ENCODE measurements at regions not wholly inside any gene's neighbourhood (a gene's known extent, or its start where the extent isn't known, plus 50 kb on each side); places are given as distances from the start of the nearest gene placed in this dataset.

DNA sequence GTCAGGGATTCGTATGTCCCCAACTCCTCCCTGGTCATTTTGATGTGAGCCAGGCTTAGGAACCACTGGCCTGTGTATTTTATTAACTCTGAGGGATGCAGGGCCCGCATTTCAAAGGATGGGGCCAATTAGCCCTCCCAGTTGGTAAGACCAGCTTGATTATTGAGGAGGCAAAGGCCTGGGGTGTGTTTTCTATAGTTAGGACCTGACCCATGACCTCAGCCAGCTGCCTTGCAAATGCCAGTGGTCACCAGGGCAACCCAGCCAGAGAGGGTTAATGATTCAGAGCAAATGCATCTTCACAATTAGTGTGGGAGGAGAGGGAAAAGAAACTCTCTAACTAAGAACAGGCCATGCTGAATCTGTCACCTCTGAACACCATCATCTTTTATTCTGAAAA is 835.4 kb downstream of the MAFB start:
- no peak for DNase-seq

DNA sequence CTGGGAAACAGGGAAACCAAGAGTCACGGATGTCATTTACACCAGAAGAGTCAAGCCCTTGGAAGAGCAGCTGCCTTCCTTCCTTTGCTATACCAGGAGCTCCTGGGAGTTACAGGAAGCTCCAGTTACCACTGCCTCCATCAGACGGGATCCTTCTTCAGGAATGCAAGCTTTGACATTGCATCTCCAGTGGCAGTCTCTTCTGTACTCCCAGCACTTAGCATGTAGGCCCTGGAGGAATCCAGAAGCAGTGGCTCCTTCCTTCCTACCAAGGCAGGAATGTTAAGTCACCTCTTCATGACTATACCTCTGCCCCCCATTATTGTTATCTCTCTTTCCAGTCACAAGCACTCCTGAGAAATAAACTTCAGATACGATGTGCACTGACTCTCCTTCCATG is 836.0 kb downstream of the MAFB start:
- DNase-seq: no peak

DNA sequence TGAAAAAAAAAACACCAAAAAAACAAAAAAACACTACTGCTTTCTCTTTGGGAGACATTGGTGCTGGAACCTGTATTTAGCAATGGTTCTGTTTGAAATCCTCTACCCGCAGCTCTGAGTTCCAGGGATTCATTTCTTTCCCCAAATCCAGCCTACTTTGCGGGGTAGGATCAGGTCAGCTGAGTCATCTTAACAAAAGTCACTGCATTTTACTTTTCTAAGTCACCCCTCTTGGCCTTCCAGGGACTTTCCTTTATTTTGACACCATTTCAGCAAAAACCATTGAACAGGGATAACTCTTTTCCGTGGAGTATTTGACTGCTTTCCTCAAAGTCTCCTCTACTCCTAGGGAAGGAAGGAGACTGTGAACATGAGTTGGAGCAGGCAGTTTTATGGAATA is 837.6 kb downstream of the MAFB start:
- no peak for DNase-seq

DNA sequence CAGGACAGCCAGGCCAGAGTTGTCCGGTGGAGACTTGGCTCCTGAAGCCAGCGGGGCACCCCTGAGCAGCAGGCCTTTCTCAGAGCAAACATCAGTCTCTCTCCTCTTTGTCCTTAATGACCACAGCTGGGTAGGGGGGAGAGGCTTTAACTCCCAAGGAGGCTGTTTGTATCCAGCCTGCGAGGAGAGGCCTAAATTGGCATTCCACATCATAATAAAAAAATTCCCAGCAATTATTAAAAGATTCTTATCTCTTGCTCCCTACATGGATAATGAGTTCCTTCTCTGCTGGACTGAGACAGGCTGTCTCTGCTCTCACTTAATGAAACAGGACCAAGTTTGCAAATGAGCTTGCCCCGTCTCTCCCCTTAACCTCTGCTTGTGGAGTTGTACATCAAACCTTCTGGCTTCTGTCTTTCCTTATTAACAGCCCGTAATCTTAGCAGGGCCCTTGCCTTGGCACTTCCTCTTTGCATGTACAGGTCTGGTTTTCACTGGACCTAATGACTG is 838.2 kb downstream of the MAFB start:
- no peak for DNase-seq

DNA sequence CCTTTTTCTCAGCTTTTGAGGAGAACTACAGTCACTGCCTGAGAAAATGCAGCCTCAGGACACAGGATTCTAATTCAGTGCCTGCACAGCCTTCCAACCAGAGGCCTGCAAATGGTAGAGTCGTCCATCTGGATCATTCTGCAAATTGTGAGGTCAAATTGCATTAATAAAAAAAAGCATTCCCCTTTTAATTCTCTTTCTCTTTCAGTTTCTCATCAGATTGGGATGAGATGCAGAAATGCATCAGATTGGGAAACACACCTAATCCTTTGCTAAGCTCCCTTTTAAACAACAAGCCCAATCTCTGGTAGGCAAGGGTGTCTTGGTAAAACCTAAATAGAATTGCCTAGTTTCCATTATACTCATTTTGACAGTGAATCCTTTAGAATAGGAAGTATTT is 838.8 kb downstream of the MAFB start:
- no peak for DNase-seq

DNA sequence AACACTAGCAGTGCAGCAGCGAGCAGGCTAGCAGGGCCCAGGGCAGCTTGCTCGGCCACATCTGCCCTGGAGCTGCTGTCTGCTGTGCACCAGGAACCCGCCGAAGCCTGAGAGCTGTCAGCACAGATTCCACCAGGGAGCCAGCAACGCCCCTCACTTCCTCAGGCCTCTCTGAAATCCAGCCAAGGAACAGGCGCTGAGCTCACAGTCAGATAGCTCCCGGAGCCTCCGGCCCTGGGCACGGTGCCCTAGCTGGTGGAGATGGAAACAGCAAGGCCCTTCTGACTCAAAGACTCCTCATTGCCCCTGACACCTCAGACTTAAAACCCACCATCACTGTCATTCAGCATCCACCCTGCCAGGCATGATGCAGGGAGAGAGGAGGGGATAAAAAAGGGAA is 839.4 kb downstream of the MAFB start:
- DNase-seq: no peak

DNA sequence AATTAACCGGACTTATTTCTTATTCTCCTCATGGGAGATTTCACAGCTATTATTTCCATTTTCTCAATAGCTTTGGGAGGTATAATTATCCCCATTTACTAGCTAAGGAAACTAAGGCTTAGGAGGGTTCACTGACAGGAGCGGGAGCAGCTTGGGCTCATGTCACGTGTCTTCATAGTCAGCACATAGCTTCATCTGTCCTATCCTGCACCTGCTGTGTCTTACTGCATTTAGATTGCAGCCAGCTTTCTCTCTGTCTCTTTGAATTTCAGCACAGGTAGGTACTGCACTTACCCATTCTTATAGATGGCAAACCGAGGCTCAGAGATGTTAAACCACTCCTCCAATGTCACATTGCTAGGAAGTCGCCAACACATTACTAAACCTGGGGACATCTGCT is 839.9 kb downstream of the MAFB start:
- no peak for DNase-seq

DNA sequence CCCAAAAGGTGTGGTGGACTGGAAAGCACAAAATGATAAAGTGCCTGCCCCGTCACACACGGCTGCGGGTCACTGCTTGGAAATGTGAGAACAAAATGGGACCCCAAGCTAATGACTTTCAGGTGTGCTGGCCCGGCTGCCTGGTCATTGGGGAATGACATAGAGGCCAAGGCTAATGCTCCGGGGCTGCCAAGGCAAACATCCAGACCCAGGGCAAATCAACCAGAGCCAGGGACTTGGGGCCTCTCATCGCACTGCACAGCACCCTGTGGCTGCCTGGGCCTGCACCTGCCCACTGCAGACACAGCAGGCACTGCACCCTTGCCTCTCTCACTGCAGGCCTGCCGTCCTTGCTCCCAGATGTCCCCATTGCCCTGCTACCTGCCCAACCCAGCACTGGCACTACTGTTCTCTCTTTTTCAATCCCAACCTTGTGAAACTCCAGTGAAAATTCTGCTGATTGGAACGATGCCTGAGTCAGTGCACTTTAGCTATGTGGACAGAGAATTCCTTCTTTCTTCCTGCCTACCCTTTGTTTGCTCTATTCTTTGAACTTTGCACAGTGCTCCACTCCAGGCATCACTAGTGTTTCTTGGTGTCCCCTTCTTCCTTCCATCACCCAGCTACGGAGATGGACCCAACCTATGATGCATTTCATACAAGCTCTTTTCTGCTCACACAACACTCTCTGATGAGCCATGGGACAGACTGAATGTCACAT is 849.5 kb downstream of the MAFB start:
- DNase-seq: no peak

DNA sequence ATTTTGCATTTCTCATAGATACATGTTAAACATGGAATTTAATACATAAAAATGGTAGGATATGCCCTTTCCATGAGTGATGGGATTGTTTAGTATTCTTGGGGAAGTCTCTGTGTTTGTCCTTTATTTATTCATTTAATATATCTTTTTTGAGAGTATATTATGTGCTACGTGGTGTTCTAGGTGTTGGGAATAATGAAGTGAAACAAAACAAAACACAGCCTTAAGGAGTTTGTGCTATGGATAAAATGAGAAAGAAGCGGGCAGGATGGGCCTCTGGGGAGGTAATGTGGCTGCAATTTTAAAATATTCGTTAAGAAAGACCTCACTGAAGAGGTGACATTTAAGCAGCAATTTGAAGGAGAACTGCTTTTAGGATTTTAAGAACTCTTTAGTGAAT is 851.5 kb downstream of the MAFB start:
- DNase-seq: no peak

DNA sequence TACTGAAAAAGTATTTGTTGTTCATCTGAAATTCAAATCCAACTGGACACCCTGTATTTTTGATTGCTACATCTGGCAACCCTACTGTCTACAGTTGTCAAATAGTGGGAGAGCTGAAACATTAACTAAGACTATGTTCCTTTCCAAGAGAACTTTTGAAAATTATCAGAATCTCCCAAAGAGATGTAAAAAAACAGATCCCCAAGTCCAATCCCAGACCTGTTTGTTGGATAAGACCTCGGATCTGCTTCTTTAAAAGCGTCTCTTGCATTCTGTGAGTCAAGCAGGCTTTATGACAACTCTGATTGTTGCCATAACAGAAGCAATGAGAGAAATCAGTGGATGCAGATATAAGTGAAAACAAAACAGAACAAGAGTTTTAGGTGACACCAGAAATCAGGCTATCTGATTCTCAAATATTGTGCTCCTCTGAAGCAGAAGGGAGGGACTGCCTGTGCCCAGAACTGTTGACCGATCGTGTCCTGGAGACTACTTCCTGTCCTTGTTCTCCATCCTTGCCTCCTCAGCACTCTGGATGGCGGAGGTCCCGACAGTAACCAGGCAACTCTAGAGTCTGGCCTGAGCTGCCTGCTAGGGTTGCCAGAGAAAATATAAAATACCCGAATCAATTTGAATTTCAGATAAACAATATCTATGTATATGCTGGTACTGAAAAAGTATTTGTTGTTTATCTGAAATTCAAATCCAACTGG is 853.8 kb downstream of the MAFB start:
- no peak for DNase-seq

DNA sequence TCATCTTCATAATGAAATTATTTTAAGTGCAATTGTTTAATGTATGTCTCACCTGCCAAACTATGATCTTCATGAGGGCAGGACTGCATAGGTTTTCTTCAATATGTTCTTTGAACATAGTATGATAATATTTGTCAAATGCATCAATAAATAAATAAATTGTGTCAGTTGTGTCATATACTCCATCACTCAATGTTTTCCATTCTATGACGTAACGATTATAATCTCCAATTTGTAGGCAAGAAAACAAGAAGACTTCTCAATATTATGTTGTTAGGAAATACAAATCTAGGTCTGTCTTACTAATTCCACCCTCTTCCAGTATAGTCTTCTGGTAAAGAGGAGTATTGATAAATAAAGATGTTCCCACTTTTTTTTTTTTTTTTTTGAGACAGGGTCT is 858.1 kb downstream of the MAFB start:
- no peak for DNase-seq

DNA sequence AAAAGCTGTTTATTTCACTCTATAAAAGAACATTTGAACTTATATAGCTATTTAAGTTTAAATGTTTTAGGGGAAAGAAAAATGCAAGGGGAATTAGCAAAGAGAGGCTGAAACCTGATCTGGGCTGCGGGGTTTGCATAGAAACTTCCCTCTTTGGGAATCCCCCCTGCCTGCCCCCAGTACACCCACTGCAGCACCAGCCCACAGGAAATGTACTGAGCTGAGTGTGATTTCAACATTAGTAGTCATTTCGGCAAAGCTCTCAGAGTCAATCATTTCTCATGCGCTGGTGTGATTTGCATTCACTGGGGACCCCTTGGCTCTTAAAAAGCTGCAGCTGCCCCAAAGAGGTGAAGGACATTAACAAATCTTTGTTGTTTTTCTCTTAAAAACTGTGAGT is 859.4 kb downstream of the MAFB start:
- no peak for DNase-seq

DNA sequence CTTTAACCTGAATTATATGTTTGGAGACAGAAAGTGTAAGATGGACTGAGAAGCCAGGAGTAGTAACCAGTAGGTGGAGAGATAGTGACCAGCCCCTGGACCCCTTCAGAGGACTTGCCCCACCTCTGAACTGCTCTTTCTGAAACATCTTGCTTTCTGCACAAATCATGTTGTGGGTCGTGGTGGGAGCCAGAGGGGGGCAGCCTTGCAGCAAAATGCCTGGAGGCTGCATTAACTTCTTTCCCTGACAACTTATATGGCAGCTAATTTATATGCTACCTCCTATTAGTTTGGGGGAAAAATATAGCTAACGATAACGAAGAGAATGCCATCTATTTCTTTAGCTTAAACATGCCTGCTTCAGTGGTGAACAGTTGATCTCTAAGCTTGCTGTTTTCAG is 859.8 kb downstream of the MAFB start:
- DNase-seq: no peak

DNA sequence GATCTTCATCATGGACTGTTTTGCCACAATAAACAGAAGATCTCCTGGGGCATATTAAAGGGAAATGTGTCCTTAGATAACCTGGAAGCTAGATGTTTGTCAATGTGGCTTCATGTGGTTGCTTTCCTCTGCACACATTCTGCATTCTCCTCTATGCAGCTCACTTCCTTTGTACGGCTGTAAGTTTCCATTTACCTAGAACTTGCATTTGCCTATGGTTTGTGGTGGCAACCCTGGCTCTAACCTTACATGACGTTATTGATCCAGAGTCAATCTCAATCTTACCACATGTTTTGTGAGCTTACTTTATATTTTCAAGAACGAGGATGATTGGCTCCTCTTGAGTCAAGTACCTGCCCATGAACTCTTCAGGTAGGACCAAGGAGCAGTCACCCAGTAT is 863.1 kb downstream of the MAFB start:
- DNase-seq: no peak

DNA sequence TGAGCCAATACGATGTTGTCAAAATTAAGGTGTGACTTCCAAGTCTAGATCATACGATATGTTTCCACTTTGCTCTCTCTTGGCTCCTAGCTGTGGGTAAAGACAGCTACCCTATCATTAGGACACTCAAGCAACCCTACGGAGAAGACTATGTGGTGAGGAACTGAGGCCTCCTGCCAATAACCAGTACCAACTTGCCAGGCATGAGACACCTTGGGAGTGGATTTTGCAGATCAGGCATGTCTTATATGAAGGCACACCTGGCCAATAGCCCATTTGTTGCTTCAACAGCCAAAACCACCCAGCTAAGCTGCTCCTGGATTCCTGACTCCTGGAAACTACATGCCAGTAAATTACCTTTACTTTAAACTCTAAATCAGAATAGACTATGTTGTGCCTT is 863.4 kb downstream of the DHX35 start:
- DNase-seq: no peak

DNA sequence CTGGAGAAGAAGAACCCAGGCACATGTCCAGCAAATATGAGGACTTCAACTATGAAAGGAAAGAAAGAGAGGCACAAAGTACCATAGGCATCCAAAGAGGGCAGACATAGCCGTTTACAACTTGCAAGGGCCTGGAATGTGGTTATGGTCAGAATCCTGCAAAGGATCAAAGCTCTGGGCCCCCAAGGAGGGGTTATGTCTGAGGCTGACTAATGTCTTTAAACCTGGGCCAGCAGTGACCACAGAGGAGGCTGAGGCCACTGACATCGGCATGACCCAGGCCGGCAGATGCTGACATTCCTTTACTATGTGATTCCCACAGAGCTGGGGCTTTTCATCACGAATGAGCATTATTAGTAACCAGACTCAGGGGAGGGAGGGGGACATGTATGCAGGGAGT is 861.1 kb downstream of the DHX35 start:
- DNase-seq: no peak

DNA sequence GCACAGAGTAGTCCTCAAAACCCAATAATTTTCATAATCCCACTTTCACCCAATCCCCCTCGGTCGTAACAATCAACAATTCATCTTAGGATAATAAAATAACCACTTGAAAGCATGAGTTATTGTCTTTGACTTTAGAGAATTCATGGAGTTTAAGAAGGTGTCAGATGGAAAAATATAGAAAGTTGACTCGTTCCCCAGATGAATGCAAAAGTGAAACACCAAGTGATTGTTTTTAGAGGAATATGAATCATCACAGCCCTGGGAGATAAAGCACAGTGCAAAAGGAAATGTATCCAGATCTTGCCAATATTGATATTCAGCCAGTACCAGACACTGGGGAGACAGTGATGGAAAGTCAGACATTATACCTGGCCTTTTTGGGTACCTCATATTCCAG is 860.5 kb downstream of the DHX35 start:
- no peak for DNase-seq

DNA sequence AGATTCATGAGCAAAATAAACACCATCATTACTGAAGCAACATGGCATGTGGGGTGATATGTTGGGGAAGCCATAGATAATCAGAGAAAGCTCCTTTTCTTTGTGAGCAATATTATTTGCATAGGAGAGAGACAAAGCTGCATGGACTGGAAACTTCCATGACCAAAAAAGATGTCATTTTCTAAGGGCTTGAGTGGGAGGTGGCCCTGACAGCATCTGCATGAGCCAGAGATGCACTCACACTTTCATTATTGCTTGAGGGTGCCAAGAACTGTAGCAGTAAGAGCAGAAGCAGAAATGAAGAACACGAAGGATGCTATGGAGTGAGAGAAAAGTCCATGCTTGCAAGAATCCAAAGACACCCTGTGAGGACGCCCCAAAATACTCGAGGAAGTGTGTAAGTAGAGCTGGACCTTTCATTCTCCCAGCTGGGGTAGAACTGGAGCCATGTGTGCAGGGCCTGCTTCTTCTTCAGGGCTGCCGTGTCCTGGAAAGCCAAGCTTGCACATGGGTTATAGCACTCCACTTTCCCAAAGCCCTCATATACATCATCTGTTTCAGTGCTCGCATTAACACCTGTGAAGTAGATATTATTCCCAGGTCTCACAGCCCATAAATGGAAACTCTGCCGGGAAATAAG is 851.2 kb downstream of the DHX35 start:
- no peak for DNase-seq

DNA sequence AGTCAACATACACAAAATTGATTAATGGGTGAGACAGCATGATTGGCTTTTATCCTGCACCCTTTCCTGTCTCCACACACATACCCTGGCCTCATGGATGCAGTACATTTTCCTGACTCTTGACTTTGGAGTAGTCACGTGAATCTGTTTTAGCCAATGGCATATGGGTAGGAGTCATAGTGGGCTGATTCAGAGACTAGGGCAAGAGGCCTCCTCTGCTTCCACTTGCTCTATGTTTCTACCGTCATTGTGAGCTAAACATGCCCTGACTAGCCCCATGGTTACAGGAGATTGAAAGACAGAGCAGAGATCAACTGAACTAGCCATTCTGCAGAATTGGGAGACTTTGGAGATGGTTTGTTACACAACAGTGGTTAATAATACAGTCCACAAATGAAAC is 850.0 kb downstream of the DHX35 start:
- no peak for DNase-seq

DNA sequence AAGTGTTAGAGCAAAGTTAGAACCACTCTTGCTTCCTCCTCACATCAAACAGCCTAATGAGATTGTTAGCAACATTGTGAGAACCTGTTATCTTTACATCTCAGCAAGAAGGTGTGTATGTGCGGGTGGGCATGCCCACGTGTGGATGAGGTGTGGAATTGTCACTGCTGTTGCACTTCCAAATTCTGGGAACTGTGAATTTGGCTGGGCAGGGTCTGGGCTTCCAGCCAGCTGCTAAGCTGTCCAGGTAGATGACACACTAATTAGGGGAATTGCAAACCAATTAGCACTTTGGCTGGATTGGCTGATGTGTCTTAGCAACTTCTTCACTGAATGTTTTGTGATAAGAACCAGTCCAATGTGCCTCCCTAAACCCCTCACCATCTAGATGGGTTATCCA is 848.2 kb downstream of the DHX35 start:
- no peak for DNase-seq

DNA sequence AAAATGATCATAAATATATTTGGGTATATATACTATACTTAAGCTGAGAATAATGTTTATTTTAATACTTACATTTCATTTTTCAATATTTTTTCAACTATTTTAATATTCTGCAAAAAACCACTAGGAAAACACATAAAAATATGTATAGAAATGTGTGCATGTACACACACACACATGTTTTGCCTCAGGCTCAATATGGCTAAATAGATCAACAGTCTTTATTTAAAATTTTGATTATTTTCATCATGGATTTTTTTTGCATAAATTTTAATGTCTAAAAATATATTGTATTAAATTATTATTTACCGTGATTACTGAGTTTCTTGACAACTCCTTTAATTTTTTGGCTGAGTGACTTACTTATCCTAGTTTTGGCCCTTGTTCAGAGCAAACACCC is 846.5 kb downstream of the DHX35 start:
- no peak for DNase-seq

DNA sequence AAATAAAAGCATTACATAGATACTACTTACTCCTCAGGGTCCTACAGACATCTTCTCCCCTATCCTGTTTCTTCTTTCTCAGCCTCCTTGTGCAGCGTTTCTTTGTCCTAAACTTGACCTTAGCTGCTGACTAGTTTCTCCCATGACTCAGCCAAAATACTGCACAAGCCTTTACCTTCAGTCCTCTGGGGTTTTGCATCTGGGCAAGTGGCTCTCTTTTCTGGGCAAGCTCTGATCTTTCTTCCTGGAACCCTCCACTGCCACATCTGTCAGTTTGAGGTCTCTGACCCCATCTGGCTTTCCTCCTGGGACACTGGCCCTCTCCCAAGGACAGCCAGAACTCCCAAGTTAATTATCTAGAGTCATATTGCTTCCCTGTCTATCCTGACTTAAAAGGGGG is 838.4 kb downstream of the DHX35 start:
- no peak for DNase-seq

DNA sequence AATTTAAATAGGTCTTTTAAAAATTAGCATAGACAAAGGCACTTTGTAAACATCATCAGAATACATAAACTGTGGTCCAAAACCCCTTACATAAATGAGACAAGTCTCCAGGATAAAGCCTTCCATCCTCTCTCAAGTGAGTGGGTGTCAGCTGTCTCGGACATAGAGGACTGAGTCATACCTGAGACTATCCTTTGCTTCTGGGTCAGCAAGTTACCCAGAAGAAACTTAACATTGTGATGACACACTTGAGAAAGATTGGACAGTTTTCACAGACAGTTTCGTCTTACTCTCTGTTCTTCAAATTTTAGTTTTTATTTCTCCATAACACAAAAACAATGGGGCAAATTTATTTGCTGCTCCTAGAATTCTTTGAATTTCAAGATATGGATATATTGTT is 838.0 kb downstream of the DHX35 start:
- no peak for DNase-seq

DNA sequence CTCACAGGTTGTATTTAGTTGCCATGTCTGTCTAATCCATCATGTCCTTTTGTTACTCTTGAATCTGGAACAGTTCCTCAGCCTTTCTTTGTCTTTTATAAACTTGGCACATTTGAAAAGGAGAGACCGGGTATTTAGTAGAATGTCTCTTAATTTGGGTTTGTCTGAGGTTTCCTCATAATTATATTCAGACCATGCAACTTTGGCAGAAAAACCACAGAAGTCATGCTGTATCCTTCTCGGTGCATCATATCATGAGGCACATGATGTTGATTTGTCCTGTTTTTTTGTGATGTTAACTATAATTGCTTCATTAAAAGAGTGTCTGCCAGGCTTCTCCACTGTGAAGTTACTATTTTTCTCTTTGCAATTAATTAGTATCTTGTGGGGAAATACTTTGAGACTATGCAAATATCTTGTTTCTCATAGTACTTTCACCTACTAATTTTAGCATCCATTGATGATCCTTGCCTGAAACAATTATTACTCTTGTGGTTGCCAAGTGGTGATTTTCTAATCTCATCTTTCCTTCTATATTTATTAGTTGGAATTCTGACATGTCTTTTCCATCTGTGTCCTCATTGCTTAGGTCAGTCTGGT is 837.3 kb downstream of the DHX35 start:
- no peak for DNase-seq
